ENCODE measurements at regions not wholly inside any gene's neighbourhood (a gene's known extent, or its start where the extent isn't known, plus 50 kb on each side); places are given as distances from the start of the nearest gene placed in this dataset.
A peak's percentile ranks its signal among the peaks of the same experiment; 100 is the strongest.

GRCh38 chr1:50333595-50333974 lies 89.7 kb downstream of the DMRTA2 start (continued):
- TF ChIP-seq GABPB1 (CRISPR knock-in tag; IDR thresholded peaks at IDR 0.05), result peak; percentile 39; the same call in 1 of the 2 replicates
- TF ChIP-seq CAMTA2 (CRISPR knock-in tag; IDR thresholded peaks at IDR 0.05; ENCODE audit: borderline replicate concordance), result no peak
- TF ChIP-seq CREM (IDR thresholded peaks at IDR 0.05), result no peak
- no peak for TF ChIP-seq CREM (CRISPR knock-in tag; IDR thresholded peaks at IDR 0.05)
- TF ChIP-seq ARHGAP35 (CRISPR knock-in tag; IDR thresholded peaks at IDR 0.05; ENCODE audit: borderline replicate concordance), result no peak
- no peak for TF ChIP-seq ZNF275 (CRISPR knock-in tag; IDR thresholded peaks at IDR 0.05; ENCODE audit: borderline replicate concordance)
- TF ChIP-seq KLF13 (CRISPR knock-in tag; IDR thresholded peaks at IDR 0.05), result no peak
- TF ChIP-seq ZNF710 (CRISPR knock-in tag; IDR thresholded peaks at IDR 0.05; ENCODE audit: borderline replicate concordance), result no peak
- no peak for TF ChIP-seq SMAD3 (CRISPR knock-in tag; IDR thresholded peaks at IDR 0.05)
- TF ChIP-seq MZF1 (CRISPR knock-in tag; IDR thresholded peaks at IDR 0.05; ENCODE audit: borderline replicate concordance), result no peak
- TF ChIP-seq ZNF781 (CRISPR knock-in tag; IDR thresholded peaks at IDR 0.05; ENCODE audit: borderline replicate concordance, not compliant biosample characterization), result no peak
- no peak for TF ChIP-seq ATM (IDR thresholded peaks at IDR 0.05; ENCODE audit: borderline replicate concordance)
- TF ChIP-seq, protein P1, sequence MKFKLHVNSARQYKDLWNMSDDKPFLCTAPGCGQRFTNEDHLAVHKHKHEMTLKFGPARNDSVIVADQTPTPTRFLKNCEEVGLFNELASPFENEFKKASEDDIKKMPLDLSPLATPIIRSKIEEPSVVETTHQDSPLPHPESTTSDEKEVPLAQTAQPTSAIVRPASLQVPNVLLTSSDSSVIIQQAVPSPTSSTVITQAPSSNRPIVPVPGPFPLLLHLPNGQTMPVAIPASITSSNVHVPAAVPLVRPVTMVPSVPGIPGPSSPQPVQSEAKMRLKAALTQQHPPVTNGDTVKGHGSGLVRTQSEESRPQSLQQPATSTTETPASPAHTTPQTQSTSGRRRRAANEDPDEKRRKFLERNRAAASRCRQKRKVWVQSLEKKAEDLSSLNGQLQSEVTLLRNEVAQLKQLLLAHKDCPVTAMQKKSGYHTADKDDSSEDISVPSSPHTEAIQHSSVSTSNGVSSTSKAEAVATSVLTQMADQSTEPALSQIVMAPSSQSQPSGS (CRISPR knock-in tag; IDR thresholded peaks at IDR 0.05), result no peak
- no peak for TF ChIP-seq ZNF552 (CRISPR knock-in tag; IDR thresholded peaks at IDR 0.05; ENCODE audit: borderline replicate concordance)
- TF ChIP-seq ZNF468 (CRISPR knock-in tag; IDR thresholded peaks at IDR 0.05), result no peak
- no peak for TF ChIP-seq MTF1 (CRISPR knock-in tag; IDR thresholded peaks at IDR 0.05)
- no peak for TF ChIP-seq ZFAT (CRISPR knock-in tag; conservative IDR thresholded peaks at IDR 0.05)
- TF ChIP-seq, protein P2, sequence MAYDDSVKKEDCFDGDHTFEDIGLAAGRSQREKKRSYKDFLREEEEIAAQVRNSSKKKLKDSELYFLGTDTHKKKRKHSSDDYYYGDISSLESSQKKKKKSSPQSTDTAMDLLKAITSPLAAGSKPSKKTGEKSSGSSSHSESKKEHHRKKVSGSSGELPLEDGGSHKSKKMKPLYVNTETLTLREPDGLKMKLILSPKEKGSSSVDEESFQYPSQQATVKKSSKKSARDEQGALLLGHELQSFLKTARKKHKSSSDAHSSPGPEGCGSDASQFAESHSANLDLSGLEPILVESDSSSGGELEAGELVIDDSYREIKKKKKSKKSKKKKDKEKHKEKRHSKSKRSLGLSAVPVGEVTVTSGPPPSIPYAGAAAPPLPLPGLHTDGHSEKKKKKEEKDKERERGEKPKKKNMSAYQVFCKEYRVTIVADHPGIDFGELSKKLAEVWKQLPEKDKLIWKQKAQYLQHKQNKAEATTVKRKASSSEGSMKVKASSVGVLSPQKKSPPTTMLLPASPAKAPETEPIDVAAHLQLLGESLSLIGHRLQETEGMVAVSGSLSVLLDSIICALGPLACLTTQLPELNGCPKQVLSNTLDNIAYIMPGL (CRISPR knock-in tag; IDR thresholded peaks at IDR 0.05; ENCODE audit: borderline replicate concordance in 1 of 2, low read depth in 1 of 2), result peak in 1 of 2 experiments; percentile 65; a peak in 2 of 4 replicates
